ENCODE measurements at regions not wholly inside any gene's neighbourhood (a gene's known extent, or its start where the extent isn't known, plus 50 kb on each side); places are given as distances from the start of the nearest gene placed in this dataset.
"Not testable (repeated sequence)": the region's sequence is repeated elsewhere in the genome, so short reads cannot be mapped to it uniquely, and the experiment has no call there.

DNA sequence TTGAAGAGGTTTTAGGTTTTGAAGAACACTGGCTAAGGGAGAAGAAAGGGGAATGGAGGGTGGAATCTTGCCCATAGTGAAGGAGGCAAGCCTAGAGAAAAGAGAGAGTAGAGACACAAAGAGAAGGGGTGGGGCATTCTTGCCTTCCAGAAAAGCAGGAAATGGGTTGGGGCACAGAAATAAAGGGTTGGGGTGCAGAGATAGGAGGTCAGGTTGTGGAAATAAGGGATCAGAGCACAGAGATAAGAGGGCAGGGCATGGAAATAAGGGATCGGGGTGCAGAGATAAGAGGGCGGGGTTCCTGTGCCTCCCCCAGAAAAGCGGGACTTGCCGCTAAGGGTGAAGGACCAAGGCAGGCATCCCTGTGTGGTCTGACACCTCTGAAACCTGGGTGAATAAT, 69.9 kb downstream of the ALG1L2 start:
- DNase-seq (ENCODE audit: low read depth in 2 of 2) = not testable (repeated sequence)

DNA sequence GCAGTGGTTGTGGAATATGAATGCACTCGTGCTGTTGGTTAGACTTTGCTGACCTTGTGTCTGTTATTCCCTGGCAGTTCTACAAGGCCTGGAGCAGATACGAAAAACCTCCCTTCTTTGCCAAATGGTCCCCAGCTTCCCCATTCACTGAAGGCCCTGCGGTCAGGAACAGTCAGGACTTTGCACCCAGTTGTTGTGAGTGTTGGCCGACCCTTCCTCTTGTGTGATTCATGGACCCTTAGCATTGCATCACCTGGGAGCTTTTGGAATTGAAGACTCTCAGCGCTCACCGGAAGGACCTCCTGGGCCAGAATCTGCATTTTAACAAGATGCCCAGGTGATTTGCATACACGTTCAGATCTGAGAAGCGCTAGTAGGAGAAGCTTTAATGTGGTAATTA, 71.6 kb downstream of the ALG1L2 start:
- not testable (repeated sequence) for DNase-seq (ENCODE audit: low read depth in 2 of 2)

DNA sequence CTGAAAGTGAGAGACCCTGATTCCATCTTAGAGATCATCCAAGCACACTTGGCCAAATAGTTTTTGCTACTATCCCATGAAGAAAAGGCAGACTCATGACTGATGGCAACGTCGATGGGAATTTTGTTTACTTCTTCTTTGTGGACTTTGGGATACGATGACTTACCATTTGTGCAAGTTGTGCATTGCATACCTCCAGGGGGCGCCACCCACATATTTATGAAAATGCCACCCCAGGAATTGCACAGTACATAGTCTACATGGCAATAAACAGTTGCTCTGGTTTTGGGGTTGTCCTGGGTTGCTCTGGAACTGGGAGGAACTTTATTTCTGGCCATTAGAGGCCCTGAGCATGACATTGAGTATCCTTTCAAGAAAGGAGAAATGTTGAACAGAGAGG, 73.8 kb downstream of the ALG1L2 start:
- not testable (repeated sequence) for DNase-seq (ENCODE audit: low read depth in 2 of 2)

DNA sequence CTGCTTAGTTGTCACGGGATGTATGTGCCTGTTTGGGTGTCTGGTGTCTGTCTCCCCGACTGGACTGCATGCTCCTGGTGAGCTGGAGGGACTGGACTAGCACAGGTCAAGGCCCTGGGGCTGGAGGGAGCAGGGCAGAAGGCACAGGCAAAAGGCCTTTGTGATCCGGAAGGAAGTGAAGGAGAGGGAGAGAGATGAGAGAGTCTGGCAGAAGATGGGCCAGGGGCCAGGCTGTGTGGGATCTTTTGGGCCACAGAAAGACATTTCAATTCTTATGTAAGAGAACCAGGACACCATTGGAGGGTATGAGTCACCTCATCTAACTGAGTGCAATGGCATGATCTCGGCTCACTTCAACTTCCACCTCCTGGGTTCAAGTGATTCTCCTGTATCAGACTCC, 85.2 kb downstream of the ALG1L2 start:
- DNase-seq (ENCODE audit: low read depth in 2 of 2) = not testable (repeated sequence)

DNA sequence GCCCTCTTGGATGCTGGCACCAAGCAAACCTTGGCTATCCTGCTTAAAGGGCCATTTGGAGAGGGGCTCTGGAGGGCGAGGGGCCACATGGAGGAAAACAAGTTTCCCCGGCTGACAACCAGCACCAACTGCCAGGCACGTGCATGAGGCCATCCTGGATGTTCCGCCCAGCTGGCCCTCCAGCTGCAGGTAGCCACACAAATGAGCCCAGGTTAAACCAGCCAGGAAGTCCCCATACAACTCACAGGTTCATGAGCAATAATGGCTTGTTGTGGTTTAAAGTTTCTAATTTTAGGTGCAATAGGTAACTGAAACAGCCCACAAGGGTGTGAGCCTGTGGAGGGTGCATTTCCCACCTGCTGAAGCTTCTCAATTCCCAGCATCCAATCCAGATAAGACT, 93.6 kb downstream of the ALG1L2 start:
- DNase-seq (ENCODE audit: low read depth in 2 of 2) = not testable (repeated sequence)

DNA sequence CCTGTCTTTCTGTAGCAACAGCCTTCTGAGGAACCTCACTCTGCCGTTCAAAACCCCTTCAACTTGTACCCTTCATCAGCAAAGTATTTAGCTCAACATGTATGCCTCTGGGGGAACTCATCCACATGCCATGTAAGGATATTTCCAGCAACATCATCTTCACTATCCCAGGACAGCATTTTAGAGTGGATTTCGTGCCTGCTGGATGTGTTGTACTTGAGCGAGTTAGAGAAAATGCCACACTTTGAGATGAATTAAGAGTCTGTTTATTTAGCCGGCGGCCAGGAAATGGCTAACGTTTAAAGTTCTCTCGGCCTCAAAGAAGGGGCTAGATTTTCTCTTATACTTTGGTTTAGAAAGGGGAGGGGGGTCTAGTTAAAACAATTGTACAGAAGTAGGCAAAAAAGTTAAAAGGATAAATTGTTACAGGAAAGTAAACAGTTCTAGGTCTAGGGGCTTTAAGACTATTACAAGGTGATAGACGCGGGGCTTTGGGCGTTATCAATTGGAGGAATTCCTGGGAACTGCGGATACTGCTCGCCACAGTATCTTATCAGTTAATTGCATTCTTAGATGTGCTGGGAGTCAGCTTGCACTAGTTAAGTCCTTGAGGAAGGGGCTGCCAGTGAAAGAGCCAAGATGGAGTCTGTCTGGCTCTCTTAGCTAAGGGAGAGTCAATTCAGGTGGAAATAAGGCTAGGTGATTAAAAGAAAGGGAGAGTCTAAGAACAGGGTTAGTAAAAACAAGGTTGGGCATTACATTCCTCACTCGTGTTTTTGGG, 95.0 kb downstream of the ALG1L2 start:
- not testable (repeated sequence) for DNase-seq (ENCODE audit: low read depth in 2 of 2)

DNA sequence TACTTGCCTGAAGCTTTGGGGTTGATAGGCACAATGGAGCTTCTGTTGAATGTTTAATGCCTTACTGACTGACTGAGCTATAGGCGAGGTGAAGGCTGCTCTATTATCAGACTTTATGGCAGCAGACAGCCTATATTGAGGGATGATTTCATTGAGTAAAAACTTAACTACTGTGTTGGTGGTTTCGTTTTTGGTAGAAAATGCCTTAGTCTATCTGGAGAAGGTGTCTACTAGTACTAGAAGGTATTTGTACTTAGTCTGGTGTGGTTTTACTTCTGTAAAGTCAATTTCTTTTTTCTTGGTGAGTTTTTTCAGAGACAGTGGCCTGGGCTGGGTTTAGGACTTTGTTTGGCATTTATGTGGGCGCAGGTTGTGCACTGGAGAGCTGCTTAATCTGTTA, 97.2 kb downstream of the ALG1L2 start:
- DNase-seq (ENCODE audit: low read depth in 2 of 2) = not testable (repeated sequence)

DNA sequence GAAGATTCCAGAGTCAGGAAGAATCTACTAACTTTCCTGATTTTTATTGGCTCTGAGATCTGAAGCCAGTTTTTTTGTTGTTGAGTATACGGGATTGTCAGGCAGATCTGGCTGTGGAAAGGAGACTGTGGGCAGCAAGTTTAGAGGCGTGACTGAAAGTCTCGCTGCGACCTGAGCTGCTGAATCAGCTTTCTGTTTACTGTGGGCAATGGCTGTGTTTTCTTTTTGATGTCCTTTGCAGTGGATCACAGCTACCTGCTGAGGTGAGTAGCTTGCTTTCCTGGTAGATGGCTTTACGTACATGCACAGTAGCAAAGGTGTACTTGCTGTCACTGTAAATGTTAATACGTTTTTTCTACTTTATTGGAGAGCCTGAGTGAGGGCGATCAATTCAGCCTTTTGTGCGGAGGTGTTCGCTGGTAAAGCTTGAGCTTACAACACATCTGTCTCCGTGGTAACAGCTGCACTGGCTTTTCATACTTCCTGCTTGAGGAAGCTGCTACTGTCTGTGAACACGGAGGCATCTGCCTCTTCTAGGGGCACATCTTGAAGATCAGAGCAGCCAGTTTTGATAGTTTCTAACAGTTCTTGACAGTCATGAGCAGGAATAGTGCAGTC, 97.8 kb downstream of the ALG1L2 start:
- not testable (repeated sequence) for DNase-seq (ENCODE audit: low read depth in 2 of 2)

DNA sequence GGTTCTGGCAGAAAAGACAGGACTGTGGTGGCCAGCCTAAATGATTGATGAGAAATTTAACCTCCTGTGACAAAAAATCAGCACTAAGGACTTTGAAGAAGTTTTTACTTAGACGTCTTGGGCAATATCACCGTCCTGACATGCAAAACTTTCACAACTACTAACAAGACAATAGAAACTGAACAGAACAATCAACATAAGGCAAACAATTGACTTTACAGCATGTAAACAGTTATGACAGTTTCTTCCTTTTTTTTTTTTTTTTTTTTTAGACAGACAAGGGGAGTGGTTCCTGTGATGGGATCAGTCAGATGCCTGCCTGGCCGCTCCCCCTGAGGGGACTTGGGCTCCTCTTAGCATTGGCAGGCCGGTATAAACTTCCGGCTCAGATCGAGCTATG, 100.8 kb downstream of the ALG1L2 start:
- DNase-seq (ENCODE audit: low read depth in 2 of 2) = not testable (repeated sequence)

DNA sequence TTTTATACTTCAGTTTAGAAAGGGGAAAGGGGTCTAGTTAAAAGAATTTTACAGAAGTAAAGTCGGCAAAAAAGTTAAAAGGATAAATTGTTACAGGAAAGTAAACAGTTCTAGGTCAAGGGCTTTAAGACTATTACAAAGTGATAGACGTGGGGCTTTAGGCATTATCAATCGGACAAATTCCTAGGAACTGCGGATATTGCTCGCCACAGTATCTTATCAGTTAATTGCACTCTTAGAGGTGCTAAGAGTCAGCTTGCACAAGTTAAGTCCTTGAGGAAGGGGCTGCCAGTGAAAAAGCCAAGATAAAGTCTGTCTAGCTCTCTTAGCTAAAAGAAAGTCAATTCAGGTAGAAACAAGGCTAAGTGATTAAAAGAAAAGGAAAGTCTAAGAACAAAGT, 102.1 kb downstream of the ALG1L2 start:
- DNase-seq (ENCODE audit: low read depth in 2 of 2) = not testable (repeated sequence)

DNA sequence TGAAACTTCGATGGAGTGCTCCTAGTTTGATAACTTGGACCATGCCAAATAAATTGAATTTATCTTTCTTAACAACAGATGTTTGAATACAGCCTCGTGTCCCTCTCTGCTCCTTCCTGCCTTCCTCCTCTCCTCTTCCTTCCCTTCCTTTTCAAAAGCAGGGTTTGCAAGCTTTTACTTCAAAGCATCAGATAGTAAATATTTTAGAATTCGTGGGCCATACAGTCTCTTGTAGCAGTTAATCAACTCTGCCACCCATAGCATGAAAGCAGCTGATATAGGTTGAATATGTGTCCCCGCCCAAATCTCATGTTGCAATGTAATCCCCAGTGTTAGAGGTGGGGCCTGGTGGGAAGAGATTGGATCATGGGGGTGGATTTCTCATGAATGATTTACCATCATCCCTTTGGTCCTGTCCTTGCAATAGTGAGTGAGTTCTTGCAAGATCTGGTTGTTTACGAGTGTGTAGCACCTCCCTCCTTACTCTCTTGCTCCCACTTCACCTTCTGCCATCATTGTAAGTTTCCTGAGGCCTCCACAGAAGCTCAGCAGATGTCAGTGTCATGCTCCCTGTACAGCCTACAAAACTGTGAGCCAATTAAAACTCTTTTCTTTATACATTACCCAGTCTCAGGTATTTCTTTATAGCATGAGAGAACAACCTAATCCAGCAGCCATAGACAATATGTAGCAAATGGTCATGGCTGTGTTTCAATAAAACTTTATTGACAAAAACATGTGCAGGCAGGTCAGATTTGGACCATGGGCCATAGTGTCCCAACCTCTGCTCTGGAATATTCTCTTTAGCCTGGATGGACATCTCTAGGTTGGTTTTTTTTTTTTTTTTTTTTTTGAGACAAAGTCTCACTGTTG, 102.8 kb downstream of the ALG1L2 start:
- DNase-seq (ENCODE audit: low read depth in 2 of 2) = not testable (repeated sequence)

DNA sequence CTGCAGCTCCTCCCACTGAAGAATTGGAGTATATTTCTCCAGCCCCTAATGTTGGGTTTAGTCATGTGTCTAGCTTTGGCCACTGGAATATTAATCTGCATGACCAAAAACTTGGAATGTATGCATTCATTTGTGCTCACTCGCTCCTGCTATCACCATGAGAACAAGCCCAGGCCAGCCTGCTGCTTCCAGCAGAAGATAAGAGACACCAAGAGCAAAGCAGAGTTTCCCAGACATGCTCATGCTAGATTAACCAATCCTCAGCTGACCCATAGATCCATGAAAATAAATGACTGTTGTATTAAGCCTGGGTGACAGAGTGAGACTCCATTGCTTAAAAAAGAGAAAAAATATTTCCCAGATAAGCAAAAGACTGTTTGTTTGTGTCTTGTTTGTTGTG, 119.6 kb downstream of the ALG1L2 start:
- not testable (repeated sequence) for DNase-seq (ENCODE audit: low read depth in 2 of 2)

DNA sequence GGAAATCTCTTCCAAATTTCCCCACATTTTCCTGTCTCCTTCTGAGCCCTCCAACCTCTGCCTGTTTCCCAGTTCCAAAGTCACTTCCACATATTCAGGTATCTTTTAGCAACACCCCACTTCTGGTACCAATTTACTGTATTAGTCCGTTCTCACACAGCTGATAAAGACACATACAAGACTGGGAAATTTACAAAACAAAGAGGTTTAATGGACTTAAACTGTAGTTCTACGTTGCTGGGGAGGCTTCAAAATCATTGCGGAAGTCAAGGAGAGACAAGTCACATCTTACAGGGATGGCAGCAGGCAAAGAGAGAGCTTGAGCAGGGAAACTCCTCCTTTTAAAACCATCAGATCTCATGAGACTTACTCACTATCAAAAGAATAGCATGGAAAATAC, 122.0 kb downstream of the ALG1L2 start:
- not testable (repeated sequence) for DNase-seq (ENCODE audit: low read depth in 2 of 2)

DNA sequence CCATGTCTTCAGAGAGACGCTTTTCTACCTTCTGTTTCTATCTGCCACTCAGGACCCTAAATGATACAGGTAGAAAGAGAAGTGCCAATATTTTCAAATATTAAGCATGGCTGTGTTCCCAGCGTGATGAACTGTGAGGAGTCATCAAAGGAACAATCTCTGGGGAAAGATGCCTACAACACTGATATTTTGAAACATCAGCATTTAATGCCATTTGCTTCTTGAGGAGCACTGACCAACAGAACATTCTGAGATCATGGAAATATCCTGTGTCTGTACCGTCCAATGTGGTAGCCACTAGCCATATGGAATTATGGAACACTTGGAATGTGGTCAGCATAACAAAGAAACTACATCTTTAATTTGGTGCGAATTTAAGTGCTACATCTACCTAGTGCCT, 117.9 kb upstream of the COL6A5 start:
- DNase-seq (ENCODE audit: low read depth in 2 of 2) = no peak

DNA sequence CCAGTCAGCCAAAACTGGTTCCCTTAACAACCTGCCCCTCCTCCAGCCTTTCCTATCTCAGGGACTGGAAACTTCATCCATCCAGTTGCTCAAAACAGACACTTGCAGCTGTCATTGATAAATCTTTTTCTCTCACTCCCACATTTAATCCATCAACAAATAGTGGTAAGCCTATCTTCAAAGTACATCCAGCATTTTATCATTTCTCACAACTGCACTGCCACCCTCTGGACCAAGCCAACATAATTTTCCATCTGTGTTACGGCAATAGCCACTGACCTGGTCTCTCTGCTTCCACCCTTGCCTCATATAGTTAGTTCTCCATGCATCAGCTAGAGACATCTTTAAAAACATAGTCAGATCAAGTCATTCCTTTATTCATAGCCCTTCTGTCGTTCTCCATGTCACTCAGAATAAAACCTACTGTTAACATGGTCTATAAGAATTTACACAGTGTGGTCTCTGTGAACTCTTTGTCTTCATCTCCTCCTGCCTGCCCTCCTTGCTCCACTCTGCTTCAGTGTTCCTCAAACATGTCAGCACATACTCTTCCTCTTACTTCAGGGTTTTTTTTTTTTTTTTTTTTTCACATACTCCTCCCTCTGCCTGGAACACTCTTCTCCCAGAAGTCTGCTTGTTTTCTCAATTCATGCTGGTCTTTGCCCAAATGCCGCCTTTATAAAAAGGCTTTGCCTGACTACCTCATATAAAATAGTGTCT, 102.5 kb upstream of the COL6A5 start:
- no peak for DNase-seq (ENCODE audit: low read depth in 2 of 2)

DNA sequence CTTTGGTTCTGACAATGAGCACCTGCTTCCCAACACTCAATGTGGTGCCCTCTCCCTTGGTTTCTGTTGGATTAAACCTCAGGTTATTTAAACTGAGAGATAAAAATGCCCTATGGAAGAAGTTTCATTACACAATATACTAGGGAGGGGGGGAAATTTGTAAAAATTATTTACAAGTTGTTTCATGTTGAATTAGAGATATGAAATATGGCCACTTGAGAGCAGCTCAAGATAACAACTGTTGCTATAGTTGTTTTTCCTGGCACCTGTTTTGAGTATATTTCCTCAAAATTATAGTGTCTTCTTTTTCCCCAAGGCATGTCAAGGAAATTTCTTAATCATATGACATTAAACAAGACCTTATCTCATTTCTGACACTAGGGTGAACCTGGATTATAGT, 101.7 kb upstream of the COL6A5 start:
- no peak for DNase-seq (ENCODE audit: low read depth in 2 of 2)

DNA sequence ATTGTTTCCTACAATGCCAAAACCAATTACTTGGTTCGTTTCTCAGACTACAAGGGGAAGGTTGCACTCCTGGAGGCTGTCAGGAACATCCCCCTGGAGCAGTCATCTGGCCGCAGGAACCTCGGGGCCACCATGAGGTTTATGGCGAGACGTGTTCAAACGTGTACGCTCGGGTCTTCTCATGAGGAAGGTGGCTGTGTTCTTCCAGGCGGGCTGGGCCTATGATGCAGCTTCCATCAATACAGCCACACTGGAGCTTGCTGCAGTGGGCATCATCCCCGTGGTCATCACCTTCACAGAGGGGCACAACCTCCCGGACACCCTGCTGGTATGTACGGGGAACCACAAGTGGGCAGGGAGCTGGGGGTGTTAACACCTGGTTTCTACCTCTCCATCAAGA, 94.5 kb upstream of the COL6A5 start:
- no peak for DNase-seq (ENCODE audit: low read depth in 2 of 2)

DNA sequence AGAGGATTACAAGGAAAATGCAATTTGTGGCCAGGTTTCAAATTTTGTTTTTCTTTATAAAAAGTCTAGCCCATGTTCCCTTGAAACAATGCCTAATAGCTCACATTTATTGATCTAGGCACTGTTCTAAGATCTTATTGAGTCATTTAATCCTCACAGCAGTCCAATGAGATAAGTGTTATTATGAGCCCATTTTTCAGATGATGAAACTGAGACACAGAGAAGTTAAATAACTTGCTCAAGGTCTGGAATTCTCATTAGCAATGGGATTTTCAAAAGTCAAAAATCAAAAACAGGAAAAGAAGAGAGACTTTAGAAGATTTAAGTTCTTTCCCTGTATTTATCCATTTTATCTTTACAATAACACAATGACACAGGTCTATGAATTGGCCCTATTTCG, 90.0 kb upstream of the COL6A5 start:
- DNase-seq (ENCODE audit: low read depth in 2 of 2) = no peak

DNA sequence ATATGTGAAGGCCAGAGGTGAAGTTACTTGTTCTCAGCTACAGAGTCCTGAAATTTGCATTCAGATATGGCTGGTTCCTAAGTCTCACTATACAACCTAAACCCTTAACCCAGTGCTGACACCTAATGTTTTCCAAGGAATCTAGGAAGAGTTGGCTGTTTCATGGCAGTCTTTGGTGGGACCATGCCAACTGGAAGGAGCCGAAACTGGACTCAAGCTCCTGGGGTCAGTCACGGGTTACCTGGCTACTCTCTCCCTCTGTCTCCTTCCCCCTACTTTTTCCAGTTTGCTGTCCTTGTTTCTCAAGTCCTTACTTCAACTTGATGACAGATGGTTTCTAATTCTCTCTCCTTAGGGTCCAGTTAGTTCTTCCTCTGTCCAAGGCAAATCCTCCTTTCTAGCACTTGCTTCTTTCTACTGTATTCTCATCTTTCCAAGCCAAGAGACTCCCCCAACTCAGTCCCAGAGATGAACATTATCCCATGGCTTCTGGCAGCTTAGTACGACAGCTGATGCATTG, 88.6 kb upstream of the COL6A5 start:
- no peak for DNase-seq (ENCODE audit: low read depth in 2 of 2)

DNA sequence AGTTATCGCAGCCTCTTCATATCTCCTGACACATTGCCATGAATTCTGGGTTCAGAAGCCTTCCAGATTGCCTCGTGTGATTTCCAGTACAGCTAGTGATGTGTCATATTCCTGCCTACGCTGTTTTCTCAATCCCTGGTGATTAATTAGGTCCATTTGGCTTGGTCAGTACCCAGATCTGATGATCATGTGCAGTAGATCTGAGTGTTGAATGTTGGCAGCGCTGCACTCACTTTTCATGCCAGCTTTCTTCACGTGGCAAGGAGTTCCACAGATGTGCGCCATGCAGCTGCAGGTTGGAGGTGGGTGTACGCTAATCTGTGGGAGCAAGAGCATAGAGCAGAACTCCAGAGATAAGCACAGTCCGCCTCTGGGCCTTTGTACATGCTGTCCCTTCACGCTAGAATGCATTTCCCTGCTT, 86.9 kb upstream of the COL6A5 start:
- no peak for DNase-seq (ENCODE audit: low read depth in 2 of 2)

DNA sequence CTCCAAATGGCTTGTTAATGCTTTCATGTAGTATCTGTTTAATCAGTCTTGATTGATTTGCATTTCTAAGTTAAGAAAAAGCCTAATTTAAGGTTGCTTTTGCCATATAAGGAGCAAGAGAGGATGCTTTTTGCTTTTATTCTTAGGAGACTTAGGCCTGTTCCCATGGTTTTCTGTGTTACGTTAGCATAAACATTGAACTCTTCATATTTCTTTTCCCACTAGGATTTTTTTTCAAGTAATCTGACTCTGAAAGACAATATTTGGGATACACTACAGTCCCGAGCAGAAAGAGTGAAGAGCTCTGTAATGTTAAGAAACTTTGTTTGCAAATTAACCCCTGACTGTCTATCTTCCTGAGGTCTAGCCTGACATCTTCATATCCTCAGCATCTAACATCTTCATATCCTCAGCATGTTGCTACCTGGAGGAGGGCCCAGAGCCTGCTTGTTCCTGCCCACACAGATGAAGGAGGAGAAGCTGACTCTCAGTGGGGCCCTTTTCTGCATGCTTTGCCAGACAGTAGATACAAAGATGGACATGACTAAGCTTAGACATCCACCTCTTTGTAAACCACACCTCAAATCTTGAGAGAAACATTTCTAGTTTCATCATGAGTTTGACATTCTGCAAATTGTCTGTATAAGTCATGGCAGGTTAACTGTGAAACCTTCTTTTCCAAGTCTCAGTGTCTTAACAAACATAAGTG, 86.2 kb upstream of the COL6A5 start:
- DNase-seq (ENCODE audit: low read depth in 2 of 2) = no peak
